Right atrium auricular region (tissue), 2 donors: ENCODE measurements at regions not wholly inside any gene's neighbourhood (a gene's known extent, or its start where the extent isn't known, plus 50 kb on each side); places are given as distances from the start of the nearest gene placed in this dataset.
"Not testable (repeated sequence)": the region's sequence is repeated elsewhere in the genome, so short reads cannot be mapped to it uniquely, and the experiment has no call there.

Source experiments
- DNase-seq: peaks from one replicate; pipeline ENCODE4 v3.0.0-alpha.2; 2019; ENCODE audit warnings: low spot score
- H3K27ac ChIP-seq, 2 donors: fragments of 200-600 bp; sonication (generic); 1 replicate in 1 of 2; 2 replicates in 1 of 2; pipeline ENCODE4 v1.5.1; 2016 to 2019
- H3K27me3 ChIP-seq, 2 donors: fragments of 200-600 bp; sonication (generic); one replicate each; pipeline versions ENCODE4 v1.5.1 to v1.6.0; 2017 to 2019
- H3K36me3 ChIP-seq: fragments of 200-600 bp; sonication (generic); one replicate; pipeline ENCODE4 v1.5.1; 2016
- H3K4me1 ChIP-seq, 2 donors: fragments of 200-600 bp; sonication (generic); one replicate each; pipeline versions ENCODE4 v1.5.1 to v1.6.0; 2017 to 2019
- H3K4me3 ChIP-seq, 2 donors: fragments of 200-600 bp; sonication (generic); 1 replicate in 1 of 2; 2 replicates in 1 of 2; pipeline ENCODE4 v1.5.1; 2017 to 2019; ENCODE audit warnings: mild to moderate bottlenecking in 1 of 2, moderate library complexity in 1 of 2
- H3K9me3 ChIP-seq, 2 donors: fragments of 200-600 bp; sonication (generic); one replicate each; pipeline ENCODE4 v1.5.1; 2019
- TF ChIP-seq, protein P1 (sequence below), 2 donors: fragments of 200-600 bp; sonication (generic); IDR thresholded peaks; one replicate each; pipeline ENCODE4 v1.5.1; 2019; ENCODE audit warnings: antibody characterized with exemption in 2 of 2

DNA sequence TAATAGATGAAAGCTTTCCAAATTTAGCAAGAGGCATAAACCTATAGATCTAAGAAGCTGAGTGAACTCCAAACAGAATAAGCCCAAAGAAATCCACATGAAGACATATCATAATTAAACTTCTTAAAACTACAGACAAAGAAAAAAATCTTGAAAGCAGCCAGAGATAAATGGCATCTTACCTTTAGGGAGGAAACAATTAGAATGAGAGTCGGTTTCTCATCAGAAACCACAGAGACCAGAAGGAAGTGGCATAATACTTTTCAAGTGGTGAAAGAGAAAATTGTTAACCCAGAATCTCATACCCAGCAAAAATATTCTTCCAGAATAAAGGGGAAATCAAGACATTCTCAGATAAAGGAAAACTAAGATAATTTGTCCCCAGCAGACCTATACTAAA lies 98.9 kb upstream of the NANOS1 start:
- H3K27me3 ChIP-seq: no peaks in the 10 kb centered on the region
- H3K27ac ChIP-seq: no peak overlapping the region
- H3K9me3 ChIP-seq: peaks cover 0 to 19% of the 10 kb centered on the region in 2 donors
- DNase-seq: no peak
- TF ChIP-seq, protein P1, sequence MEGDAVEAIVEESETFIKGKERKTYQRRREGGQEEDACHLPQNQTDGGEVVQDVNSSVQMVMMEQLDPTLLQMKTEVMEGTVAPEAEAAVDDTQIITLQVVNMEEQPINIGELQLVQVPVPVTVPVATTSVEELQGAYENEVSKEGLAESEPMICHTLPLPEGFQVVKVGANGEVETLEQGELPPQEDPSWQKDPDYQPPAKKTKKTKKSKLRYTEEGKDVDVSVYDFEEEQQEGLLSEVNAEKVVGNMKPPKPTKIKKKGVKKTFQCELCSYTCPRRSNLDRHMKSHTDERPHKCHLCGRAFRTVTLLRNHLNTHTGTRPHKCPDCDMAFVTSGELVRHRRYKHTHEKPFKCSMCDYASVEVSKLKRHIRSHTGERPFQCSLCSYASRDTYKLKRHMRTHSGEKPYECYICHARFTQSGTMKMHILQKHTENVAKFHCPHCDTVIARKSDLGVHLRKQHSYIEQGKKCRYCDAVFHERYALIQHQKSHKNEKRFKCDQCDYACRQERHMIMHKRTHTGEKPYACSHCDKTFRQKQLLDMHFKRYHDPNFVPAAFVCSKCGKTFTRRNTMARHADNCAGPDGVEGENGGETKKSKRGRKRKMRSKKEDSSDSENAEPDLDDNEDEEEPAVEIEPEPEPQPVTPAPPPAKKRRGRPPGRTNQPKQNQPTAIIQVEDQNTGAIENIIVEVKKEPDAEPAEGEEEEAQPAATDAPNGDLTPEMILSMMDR (IDR thresholded peaks at IDR 0.05): no peak
- no peaks in the 10 kb centered on the region for H3K4me1 ChIP-seq
- no peak overlapping the region for H3K4me3 ChIP-seq
- no peaks in the 10 kb centered on the region for H3K36me3 ChIP-seq

DNA sequence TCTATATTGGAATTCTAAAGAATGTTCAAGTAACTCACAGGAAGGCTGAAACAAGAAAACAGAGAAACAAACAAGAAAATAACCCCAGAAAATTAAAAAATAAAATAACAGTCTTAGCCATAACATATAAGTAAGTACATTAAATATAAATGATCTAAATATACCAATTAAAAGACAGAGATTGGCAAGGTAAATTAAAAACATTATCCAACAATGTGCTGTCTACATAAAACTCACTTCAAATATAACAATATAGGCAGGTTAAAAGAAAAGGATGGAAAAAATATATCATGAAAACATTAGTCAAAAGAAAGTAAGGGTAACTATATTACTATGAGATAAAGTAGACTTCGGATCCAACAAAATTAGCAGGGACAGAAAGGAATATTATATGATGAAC lies 98.1 kb upstream of the NANOS1 start:
- TF ChIP-seq, protein P1 (IDR thresholded peaks at IDR 0.05): no peak
- Histone ChIP-seq H3K4me3 (no peak overlapping the region), H3K27me3 (no peaks in the 10 kb centered on the region), H3K4me1 (no peaks in the 10 kb centered on the region), H3K9me3 (peaks cover 0 to 19% of the 10 kb centered on the region in 2 donors), H3K36me3 (no peaks in the 10 kb centered on the region), H3K27ac (no peak overlapping the region)
- no peak for DNase-seq

DNA sequence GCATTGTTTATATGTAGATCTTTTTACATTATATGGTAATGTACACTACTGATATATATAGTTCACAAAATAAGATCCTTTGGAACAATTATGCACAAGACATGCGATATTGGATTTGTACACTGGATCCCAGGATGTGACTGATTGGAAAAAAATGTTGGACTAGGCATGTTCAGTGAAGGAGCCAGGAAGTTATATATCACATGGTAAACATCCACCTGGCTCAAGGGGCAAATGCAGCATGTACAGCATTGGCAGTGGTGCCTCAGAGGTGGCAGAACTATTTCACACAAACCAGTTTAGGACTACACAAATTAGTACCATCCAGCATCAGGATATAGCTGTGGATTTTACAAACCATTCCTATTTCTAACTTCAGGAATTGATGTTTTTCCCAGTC lies 97.4 kb upstream of the NANOS1 start:
- H3K27me3 ChIP-seq, DNase-seq, H3K4me1 ChIP-seq, H3K36me3 ChIP-seq, H3K4me3 ChIP-seq, H3K27ac ChIP-seq: not testable (repeated sequence)
- H3K9me3 ChIP-seq: peaks cover 0 to 19% of the 10 kb centered on the region in 2 donors

DNA sequence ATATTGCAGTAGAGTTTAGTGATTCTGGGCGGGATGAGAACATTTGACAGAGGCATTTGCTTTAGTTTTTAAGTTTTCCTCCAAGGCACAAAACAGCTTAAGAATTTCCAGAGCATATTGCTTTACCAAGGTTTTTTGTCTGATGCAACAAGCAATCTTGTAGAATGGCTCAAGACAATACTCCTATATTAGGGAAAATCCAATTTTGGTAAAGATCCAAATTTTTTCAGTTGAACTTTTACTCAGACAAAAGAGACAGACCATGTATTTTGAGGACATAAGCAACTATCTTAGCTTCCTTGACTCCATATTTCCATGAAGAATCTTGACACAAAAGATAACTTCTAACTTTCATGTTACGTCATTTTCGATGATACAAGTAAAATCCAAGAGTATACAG lies 92.3 kb upstream of the NANOS1 start:
- TF ChIP-seq, protein P1 (IDR thresholded peaks at IDR 0.05): no peak
- no peak overlapping the region for H3K27ac ChIP-seq
- H3K27me3 ChIP-seq: no peaks in the 10 kb centered on the region
- H3K36me3 ChIP-seq: no peaks in the 10 kb centered on the region
- H3K9me3 ChIP-seq: no peaks in the 10 kb centered on the region
- H3K4me1 ChIP-seq: no peaks in the 10 kb centered on the region
- DNase-seq: no peak
- no peak overlapping the region for H3K4me3 ChIP-seq

DNA sequence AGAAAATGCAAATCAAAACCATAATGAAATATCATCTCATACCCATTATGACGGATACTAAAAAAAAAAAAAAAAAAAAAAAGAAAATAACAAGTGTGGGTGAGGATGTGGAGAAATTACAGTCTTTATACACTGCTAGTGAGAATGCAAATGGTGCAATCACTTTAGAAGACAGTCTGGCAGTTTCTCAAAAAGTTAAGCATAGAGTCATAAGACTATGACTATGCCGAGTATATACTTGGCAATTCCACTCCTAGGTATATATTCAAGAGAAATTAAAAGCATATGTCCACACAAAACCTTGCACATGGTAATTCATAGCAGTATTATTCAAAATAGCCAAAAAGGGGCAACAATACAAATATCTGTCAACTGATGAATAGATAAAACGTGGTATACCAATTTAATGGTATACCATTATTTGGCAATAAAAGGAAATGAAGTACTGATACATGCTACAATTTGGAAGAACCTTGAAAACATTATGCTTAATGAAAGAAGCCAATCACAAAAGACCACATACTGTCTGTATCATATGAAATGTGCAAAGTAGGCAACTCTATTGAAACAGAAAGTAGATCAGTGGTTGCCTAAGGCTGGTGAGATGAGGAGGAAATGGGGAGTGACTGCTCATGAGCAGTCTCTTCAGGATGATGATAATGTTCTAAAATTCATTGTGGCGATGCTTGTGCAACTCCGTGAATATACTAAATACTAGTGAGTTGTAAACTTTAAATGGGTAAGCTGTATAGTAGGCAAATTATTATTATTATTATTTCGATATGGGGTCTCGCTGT lies 90.1 kb upstream of the NANOS1 start:
- Histone ChIP-seq H3K27me3 (no peaks in the 10 kb centered on the region), H3K36me3 (no peaks in the 10 kb centered on the region), H3K4me1 (no peaks in the 10 kb centered on the region), H3K9me3 (no peaks in the 10 kb centered on the region), H3K4me3 (no peak overlapping the region), H3K27ac (no peak overlapping the region)
- TF ChIP-seq, protein P1 (IDR thresholded peaks at IDR 0.05): no peak
- DNase-seq: no peak

DNA sequence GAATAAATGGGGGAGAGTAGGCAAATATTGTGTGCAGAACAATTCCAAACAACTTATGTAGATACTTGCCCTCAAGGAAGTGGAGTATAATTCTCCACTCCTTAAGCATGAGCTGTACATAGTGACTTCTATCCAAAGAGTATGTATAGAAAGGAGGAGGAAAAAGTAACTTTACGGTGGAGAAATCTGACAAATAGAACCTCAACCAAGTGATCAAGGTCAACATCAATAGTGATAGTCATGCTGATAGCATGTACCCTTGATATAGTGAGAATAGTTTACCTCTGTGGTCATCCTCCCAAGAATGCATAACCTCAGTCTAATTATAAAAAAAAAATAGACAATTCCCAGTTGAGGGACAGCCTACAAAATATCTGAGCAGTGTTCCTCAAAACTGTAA lies 89.1 kb upstream of the NANOS1 start:
- TF ChIP-seq, protein P1 (IDR thresholded peaks at IDR 0.05): no peak
- no peaks in the 10 kb centered on the region for H3K27me3 ChIP-seq
- no peak overlapping the region for H3K27ac ChIP-seq
- DNase-seq: no peak
- no peaks in the 10 kb centered on the region for H3K4me1 ChIP-seq
- H3K36me3 ChIP-seq: no peaks in the 10 kb centered on the region
- H3K9me3 ChIP-seq: no peaks in the 10 kb centered on the region
- no peak overlapping the region for H3K4me3 ChIP-seq
